ENCODE measurements at regions not wholly inside any gene's neighbourhood (a gene's known extent, or its start where the extent isn't known, plus 50 kb on each side); places are given as distances from the start of the nearest gene placed in this dataset.

DNA sequence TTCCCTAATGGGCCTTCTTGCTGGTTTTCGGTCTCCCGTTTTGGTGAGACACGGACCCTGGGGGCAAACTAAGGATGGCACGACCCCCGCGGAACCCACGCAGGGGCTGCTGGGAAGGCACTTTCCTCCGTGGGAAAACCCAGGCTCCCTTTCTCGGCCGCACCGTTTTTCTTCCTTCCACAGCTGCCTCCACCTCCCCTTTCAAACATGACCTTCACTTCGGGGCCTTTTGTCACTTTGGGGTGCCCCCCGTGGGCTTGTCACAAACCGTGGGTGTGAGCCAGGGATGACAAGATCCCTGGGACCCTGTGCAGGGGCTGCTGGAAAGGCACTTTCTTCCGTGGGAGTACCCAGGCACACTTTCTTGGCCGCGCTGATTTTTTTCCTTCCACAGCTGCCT, 268.7 kb downstream of the ALG10 start:
- Histone ChIP-seq H3K27me3 (ENCODE audit: insufficient read depth, low read length) (no peaks in the 10 kb centered on the region), H3K18ac (ENCODE audit: insufficient read length, low read depth, low read length) (no peak overlapping the region), H3K79me1 (ENCODE audit: insufficient read depth, low read depth, low read length, poor library complexity, severe bottlenecking) (no peaks in the 10 kb centered on the region), H3K4ac (ENCODE audit: low read depth, low read length) (no peak overlapping the region), H3K23me2 (ENCODE audit: insufficient read length, low read depth, low read length, poor library complexity, severe bottlenecking) (no peaks in the 10 kb centered on the region), H3K56ac (ENCODE audit: insufficient read length, low read depth, low read length) (no peak overlapping the region), H3K79me2 (ENCODE audit: insufficient read depth, low read length) (no peaks in the 10 kb centered on the region), H3K9me3 (ENCODE audit: control insufficient read depth, low read depth, low read length) (peaks cover 56% of the 10 kb centered on the region), H2BK120ac (ENCODE audit: low read depth, low read length, poor library complexity, severe bottlenecking) (no peak overlapping the region), H4K5ac (ENCODE audit: insufficient read length, low read depth, low read length) (no peak overlapping the region), H3K9ac (ENCODE audit: extremely low read depth, insufficient read length, low read length) (no peak overlapping the region), H2BK12ac (ENCODE audit: insufficient read length, low read depth, low read length) (no peak overlapping the region), H2BK5ac (ENCODE audit: insufficient read length, low read length) (no peak overlapping the region), H3T11ph (ENCODE audit: low read length) (no peak overlapping the region), H4K91ac (ENCODE audit: insufficient read length, low read depth, low read length) (no peak overlapping the region), H4K20me1 (ENCODE audit: control insufficient read depth, insufficient read depth, insufficient read length) (no peaks in the 10 kb centered on the region), H4K8ac (replicated peaks; ENCODE audit: insufficient read length, low read depth, low read length) (no peak overlapping the region), H3K23ac (ENCODE audit: insufficient read length, low read depth, low read length) (no peak overlapping the region), H3K14ac (ENCODE audit: insufficient read depth, low read length) (no peak overlapping the region), H2AK5ac (ENCODE audit: insufficient read length, low read length) (no peak overlapping the region), H2BK15ac (ENCODE audit: low read depth, low read length) (no peak overlapping the region), H2BK20ac (ENCODE audit: low read depth, low read length, poor library complexity, severe bottlenecking) (no peak overlapping the region), H3K4me2 (ENCODE audit: insufficient read depth, insufficient read length, low read length) (no peak overlapping the region), H2AFZ (ENCODE audit: low read length) (no peak overlapping the region), H3K27ac (ENCODE audit: insufficient read length, low read depth, low read length) (no peak overlapping the region), H3K4me1 (ENCODE audit: insufficient read depth, low read length) (no peaks in the 10 kb centered on the region)
- H3K9me3 Mint-ChIP-seq = peaks cover 94 to 98% of the 10 kb centered on the region in 2 experiments
- H3K4me3 Mint-ChIP-seq = no peak overlapping the region
- H3K4me1 Mint-ChIP-seq = no peaks in the 10 kb centered on the region
- H3K36me3 Mint-ChIP-seq (ENCODE audit: insufficient read depth in 1 of 3, low read depth in 3 of 3) = peaks cover 22 to 34% (median 27%) of the 10 kb centered on the region in 3 experiments
- DNase-seq = no peak
- no CpG with 5 or more reads among the region's 17 CpGs for WGBS (ENCODE audit: extremely low coverage, insufficient read length, low lambda C conversion rate)
- TF ChIP-seq CTCF (conservative IDR thresholded peaks at IDR 0.05) = no peak
- peaks cover 8% of the 10 kb centered on the region; the same call in 1 of the 2 replicates for H3K27me3 Mint-ChIP-seq (ENCODE audit: low read depth)
- no peak overlapping the region for H3K27ac Mint-ChIP-seq

All from H9 (cell line).